ENCODE measurements at regions not wholly inside any gene's neighbourhood (a gene's known extent, or its start where the extent isn't known, plus 50 kb on each side); places are given as distances from the start of the nearest gene placed in this dataset.

DNA sequence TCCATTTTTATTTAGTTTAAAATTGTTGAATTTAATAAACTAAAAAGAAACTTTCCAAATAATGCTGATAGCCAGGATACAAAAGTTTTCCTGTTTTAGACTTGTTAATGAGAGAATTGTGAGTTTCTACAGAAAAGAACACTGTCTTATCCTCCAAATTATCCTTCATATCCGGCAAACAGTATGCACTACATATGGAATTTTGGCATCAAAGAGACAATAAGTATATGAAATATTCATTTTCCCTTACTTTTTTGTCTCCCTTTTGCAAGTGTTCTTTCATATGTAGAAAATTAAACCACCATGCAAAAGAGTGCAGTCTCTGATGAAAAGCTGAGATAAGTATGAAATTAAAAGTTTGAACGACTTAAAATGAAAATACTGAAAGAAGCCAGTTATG, 159.4 kb downstream of the UBE2E3 start:
- H3K36me3 ChIP-seq (ENCODE audit: control insufficient read depth, insufficient read depth, low read length) = no peaks in the 10 kb centered on the region
- POLR2A ChIA-PET (ENCODE audit: unreplicated experiment) = no interaction called here
- intact Hi-C loops (cut with micrococcal nuclease) (no loop called here), dilution Hi-C loops (cut with HindIII; ENCODE audit: low sequenced_read_pairs, unreplicated experiment) (no loop called here), in situ Hi-C loops (cut with MboI; ENCODE audit: low sequenced_read_pairs) (no loop called here)
- no peaks in the 10 kb centered on the region for H4K20me1 ChIP-seq (ENCODE audit: insufficient read depth, low read length)
- H3K4me2 ChIP-seq (ENCODE audit: low read depth, low read length) = no peak overlapping the region
- H3K23ac ChIP-seq (ENCODE audit: low read depth, low read length) = no peak overlapping the region
- WGBS, 2 experiments (ENCODE audit: extremely low coverage in 2 of 2, insufficient read length in 1 of 2) = no CpG with 5 or more reads among the region's 2 CpGs
- no TSS peak for BruUV-seq (replicated peaks)
- no peak for TF ChIP-seq BHLHE40 (IDR thresholded peaks at IDR 0.05; ENCODE audit: low read depth, low read length)
- no peak for TF ChIP-seq RAD21 (IDR thresholded peaks at IDR 0.05; ENCODE audit: low read length)
- TF ChIP-seq, protein P1, sequence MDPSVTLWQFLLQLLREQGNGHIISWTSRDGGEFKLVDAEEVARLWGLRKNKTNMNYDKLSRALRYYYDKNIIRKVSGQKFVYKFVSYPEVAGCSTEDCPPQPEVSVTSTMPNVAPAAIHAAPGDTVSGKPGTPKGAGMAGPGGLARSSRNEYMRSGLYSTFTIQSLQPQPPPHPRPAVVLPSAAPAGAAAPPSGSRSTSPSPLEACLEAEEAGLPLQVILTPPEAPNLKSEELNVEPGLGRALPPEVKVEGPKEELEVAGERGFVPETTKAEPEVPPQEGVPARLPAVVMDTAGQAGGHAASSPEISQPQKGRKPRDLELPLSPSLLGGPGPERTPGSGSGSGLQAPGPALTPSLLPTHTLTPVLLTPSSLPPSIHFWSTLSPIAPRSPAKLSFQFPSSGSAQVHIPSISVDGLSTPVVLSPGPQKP (IDR thresholded peaks at IDR 0.05; ENCODE audit: borderline replicate concordance, low read depth, low read length) = no peak
- TF ChIP-seq MAFK (IDR thresholded peaks at IDR 0.05; ENCODE audit: low read depth, low read length) = no peak
- no peak for TF ChIP-seq MXI1 (IDR thresholded peaks at IDR 0.05; ENCODE audit: borderline replicate concordance, low read depth, low read length)
- TF ChIP-seq POLR2A (IDR thresholded peaks at IDR 0.05; ENCODE audit: low read depth, low read length) = no peak
- TF ChIP-seq SMC3 (IDR thresholded peaks at IDR 0.05; ENCODE audit: low read depth, low read length) = no peak
- no peak for TF ChIP-seq CHD1 (IDR thresholded peaks at IDR 0.05; ENCODE audit: low read depth, low read length)
- no peak for TF ChIP-seq CEBPB (IDR thresholded peaks at IDR 0.05; ENCODE audit: low read depth, low read length)
- no peak overlapping the region for H2BK20ac ChIP-seq (ENCODE audit: low read depth, low read length)
- no peak overlapping the region for H2AK9ac ChIP-seq (replicated peaks; ENCODE audit: low read depth, low read length, poor library complexity)
- H2BK5ac ChIP-seq (ENCODE audit: low read depth, low read length, poor library complexity, severe bottlenecking) = no peak overlapping the region
- no peak overlapping the region for H2AK5ac ChIP-seq (ENCODE audit: low read depth, low read length)
- no peak overlapping the region for H4K5ac ChIP-seq (ENCODE audit: low read depth, low read length)
- CTCF ChIA-PET = interaction anchor here (1.3 kb wide), 1 partner anchor 12 kb away, joined by 3 read pairs; no protein-coding TSS in a partner anchor
- no peaks in the 10 kb centered on the region for H3K9me3 ChIP-seq (ENCODE audit: control insufficient read depth, insufficient read depth, low read length)
- no peaks in the 10 kb centered on the region for H3K79me1 ChIP-seq (ENCODE audit: low read depth in 1 of 2, low read length in 2 of 2)
- no peak for DNase-seq
- H3K9me1 ChIP-seq (ENCODE audit: insufficient read depth, low read length) = no peaks in the 10 kb centered on the region
- no peak overlapping the region for H3K56ac ChIP-seq (ENCODE audit: extremely low read depth, insufficient read depth, low read length)
- H2BK120ac ChIP-seq (ENCODE audit: low read depth, low read length) = no peak overlapping the region
- H3K14ac ChIP-seq (replicated peaks; ENCODE audit: low read depth, low read length) = no peak overlapping the region
- H3K27ac ChIP-seq (ENCODE audit: insufficient read depth, low read length) = no peak overlapping the region
- no peak for ATAC-seq (ENCODE audit: low read depth)
- H3K4me3 ChIP-seq (ENCODE audit: insufficient read depth, low read depth, low read length) = no peak overlapping the region
- H3K4ac ChIP-seq (ENCODE audit: low read depth, low read length) = no peak overlapping the region
- H3K9ac ChIP-seq (ENCODE audit: low read depth, low read length) = no peak overlapping the region
- H2AFZ ChIP-seq (replicated peaks; ENCODE audit: low read length, poor library complexity) = no peak overlapping the region
- no peaks in the 10 kb centered on the region for H3K4me1 ChIP-seq (ENCODE audit: control insufficient read depth, insufficient read depth, low read length)
- no peak overlapping the region for H4K8ac ChIP-seq (ENCODE audit: low read depth in 2 of 2, low read length in 2 of 2)
- H3K27me3 ChIP-seq (ENCODE audit: control insufficient read depth, insufficient read depth, low read length) = no peaks in the 10 kb centered on the region
- no peak overlapping the region for H2BK15ac ChIP-seq (ENCODE audit: low read depth, low read length)
- H3K18ac ChIP-seq (ENCODE audit: low read depth, low read length) = no peak overlapping the region
- no peak overlapping the region for H4K91ac ChIP-seq (ENCODE audit: insufficient read depth, low read depth, low read length)
